GM13977 (cell line): ENCODE measurements at regions not wholly inside any gene's neighbourhood (a gene's known extent, or its start where the extent isn't known, plus 50 kb on each side); places are given as distances from the start of the nearest gene placed in this dataset.

Experiments used
- DNase-seq: peaks from one replicate; pipeline ENCODE4 v3.0.0; 2012; ENCODE audit warnings: low spot score
- in situ Hi-C: fragments of 300-500 bp; cut with MboI; formaldehyde crosslinking; loops from one replicate; pipeline ENCODE4 v1.12.0; 2022; ENCODE audit warnings: low sequenced_read_pairs, low pct_unique_long_range_greater_than_20kb, mixed read lengths, inconsistent platforms; ENCODE audit not compliant: unreplicated experiment
- TF ChIP-seq, protein P1 (sequence below): IDR thresholded peaks from 2 replicates; pipeline ENCODE4 v1.5.1; 2012; ENCODE audit warnings: mild to moderate bottlenecking, control low read depth; ENCODE audit not compliant: insufficient read depth; ENCODE audit errors: extremely low read depth, missing control alignments

- TF ChIP-seq, protein P1, sequence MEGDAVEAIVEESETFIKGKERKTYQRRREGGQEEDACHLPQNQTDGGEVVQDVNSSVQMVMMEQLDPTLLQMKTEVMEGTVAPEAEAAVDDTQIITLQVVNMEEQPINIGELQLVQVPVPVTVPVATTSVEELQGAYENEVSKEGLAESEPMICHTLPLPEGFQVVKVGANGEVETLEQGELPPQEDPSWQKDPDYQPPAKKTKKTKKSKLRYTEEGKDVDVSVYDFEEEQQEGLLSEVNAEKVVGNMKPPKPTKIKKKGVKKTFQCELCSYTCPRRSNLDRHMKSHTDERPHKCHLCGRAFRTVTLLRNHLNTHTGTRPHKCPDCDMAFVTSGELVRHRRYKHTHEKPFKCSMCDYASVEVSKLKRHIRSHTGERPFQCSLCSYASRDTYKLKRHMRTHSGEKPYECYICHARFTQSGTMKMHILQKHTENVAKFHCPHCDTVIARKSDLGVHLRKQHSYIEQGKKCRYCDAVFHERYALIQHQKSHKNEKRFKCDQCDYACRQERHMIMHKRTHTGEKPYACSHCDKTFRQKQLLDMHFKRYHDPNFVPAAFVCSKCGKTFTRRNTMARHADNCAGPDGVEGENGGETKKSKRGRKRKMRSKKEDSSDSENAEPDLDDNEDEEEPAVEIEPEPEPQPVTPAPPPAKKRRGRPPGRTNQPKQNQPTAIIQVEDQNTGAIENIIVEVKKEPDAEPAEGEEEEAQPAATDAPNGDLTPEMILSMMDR, result no peak
Observed at GRCh38 chr5:90289837-90290236, 119.7 kb downstream of the CETN3 start.

DNA sequence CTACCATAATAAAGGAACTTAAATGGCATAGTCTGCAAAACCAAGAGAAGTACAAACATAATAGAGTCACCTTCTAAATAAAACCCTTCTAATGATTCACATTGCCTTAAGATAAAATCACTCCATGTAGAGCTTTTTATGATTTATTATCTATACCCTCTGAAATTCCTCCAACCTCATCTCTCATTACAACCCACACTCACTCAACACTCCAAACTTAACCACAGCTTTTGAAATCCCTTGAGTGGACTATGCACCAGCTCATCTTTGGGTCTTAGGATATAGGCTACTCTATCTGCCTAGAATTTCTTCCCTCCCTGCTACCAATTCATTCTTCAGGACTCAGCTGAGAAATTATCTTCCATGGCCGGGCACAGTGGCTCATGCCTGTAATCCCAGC is 122.5 kb downstream of the CETN3 start:
- in situ Hi-C loops, result no loop called here
- no peak for DNase-seq
- TF ChIP-seq, protein P1, result no peak

More at GRCh38 chr5:90289837-90290236, 119.7 kb downstream of the CETN3 start:
- no peak for DNase-seq
- in situ Hi-C loops, result no loop called here

GRCh38 chr5:90285581-90285980 is 124.0 kb downstream of the CETN3 start:
- in situ Hi-C loops, result no loop called here
- TF ChIP-seq, protein P1, result no peak
- DNase-seq, result no peak

- no peak for DNase-seq
- TF ChIP-seq, protein P1, result no peak
- in situ Hi-C loops, result no loop called here
Observed at GRCh38 chr5:90284375-90284774, 125.2 kb downstream of the CETN3 start.

DNA sequence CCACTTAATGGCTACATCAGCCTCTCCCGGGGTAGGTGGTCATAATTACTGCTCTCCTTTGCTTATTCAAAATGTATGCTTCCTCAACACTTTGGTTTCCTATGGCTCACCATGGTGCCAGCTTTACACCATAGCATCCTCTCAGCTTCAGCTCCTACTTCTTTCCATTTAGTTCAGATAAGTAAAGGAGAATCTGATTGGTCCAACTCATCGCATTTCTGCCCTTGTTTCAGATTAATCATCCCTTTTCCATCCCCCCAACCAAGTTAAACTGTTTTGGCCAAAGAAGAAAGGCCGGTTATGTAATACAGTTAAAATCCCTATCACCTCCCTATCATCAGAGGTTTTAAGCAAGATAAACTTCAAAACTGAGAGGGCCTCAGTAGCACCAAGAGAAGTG is 130.5 kb downstream of the CETN3 start:
- TF ChIP-seq, protein P1, result no peak
- in situ Hi-C loops, result no loop called here
- no peak for DNase-seq

DNA sequence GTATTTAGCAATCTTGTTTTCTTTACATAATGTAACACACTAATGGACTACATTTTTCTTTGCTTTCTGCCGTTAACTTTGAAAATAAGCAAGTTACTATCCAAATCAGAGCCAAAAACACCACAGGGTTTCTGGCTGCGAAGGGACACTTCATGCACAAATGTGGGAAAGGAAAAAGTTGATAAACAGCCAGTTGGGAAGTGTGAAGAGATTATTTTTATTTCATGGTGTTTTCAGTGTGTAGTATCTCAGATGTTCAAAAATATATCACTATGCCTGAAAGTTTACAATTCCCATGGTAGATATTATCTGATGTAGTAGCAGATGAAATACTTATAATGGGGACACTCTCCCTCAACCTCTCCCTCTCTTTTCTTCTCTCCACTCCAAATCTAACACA is 135.3 kb downstream of the CETN3 start:
- in situ Hi-C loops, result loop anchor here (25.0 kb wide), 2 partner anchors 1437 to 1562 kb away; no protein-coding TSS in a partner anchor
- TF ChIP-seq, protein P1, result no peak
- no peak for DNase-seq

GRCh38 chr5:90267646-90268045 is 141.9 kb downstream of the CETN3 start:
- in situ Hi-C loops, result loop anchor here (25.0 kb wide), 2 partner anchors 1430 to 1555 kb away; no protein-coding TSS in a partner anchor
- DNase-seq, result no peak
- TF ChIP-seq, protein P1, result no peak
